ENCODE measurements at regions not wholly inside any gene's neighbourhood (a gene's known extent, or its start where the extent isn't known, plus 50 kb on each side); places are given as distances from the start of the nearest gene placed in this dataset.
A peak's percentile ranks its signal among the peaks of the same experiment; 100 is the strongest.
"Not testable (repeated sequence)": the region's sequence is repeated elsewhere in the genome, so short reads cannot be mapped to it uniquely, and the experiment has no call there.

- ATAC-seq; H3K4me3 Mint-ChIP-seq; H3K9me3 Mint-ChIP-seq (ENCODE audit: low read depth); DNase-seq; H3K27me3 Mint-ChIP-seq; H3K36me3 Mint-ChIP-seq; H3K27ac Mint-ChIP-seq; CTCF ChIA-PET; H3K4me1 Mint-ChIP-seq: not testable (repeated sequence)
Measured at GRCh38 chr4:131883181-131883580, 1265.9 kb upstream of the PCDH10 start.

- H3K27ac Mint-ChIP-seq; H3K9me3 Mint-ChIP-seq (ENCODE audit: low read depth); H3K36me3 Mint-ChIP-seq; H3K27me3 Mint-ChIP-seq; CTCF ChIA-PET; H3K4me1 Mint-ChIP-seq; H3K4me3 Mint-ChIP-seq; ATAC-seq; DNase-seq: not testable (repeated sequence)
Measured at GRCh38 chr4:131925662-131926061, 1223.4 kb upstream of the PCDH10 start.

DNA sequence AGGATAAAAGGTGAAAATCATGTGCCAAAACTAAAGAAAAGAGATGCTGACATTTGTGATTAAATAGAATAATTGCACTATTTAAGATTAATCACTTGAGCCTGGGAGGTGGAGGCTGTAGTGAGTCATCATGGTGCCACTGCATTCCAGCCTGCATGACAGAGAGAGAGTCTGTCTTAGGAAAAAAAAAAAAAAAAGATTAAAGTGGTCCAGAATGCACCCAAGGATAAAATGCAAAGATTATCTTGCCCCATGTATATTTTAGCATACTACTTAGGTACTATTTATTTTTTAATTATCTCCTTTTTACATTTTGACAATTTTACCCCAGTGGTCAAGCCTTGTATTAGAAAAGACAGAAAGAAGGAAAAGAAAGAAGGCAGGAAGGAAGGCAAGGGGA, 1181.4 kb upstream of the PCDH10 start:
- H3K9me3 Mint-ChIP-seq (ENCODE audit: low read depth); H3K4me3 Mint-ChIP-seq; H3K27ac Mint-ChIP-seq; H3K4me1 Mint-ChIP-seq; CTCF ChIA-PET; DNase-seq; ATAC-seq; H3K36me3 Mint-ChIP-seq; H3K27me3 Mint-ChIP-seq: not testable (repeated sequence)

- no peak for ATAC-seq
- H3K9me3 Mint-ChIP-seq (ENCODE audit: low read depth), result peaks cover 7% of the 10 kb centered on the region
- H3K27me3 Mint-ChIP-seq, result no peaks in the 10 kb centered on the region
- H3K27ac Mint-ChIP-seq, result no peak overlapping the region
- CTCF ChIA-PET, result no interaction called here
- no peaks in the 10 kb centered on the region for H3K4me1 Mint-ChIP-seq
- peak overlapping the region; percentile 61 for H3K4me3 Mint-ChIP-seq
- DNase-seq, result no peak
- peaks cover 3% of the 10 kb centered on the region for H3K36me3 Mint-ChIP-seq
Measured at GRCh38 chr4:131974730-131975129, 1174.4 kb upstream of the PCDH10 start.

GRCh38 chr4:131975276-131976132, 1173.6 kb upstream of the PCDH10 start:
- H3K9me3 Mint-ChIP-seq (ENCODE audit: low read depth); ATAC-seq; CTCF ChIA-PET; H3K27me3 Mint-ChIP-seq; H3K36me3 Mint-ChIP-seq; H3K27ac Mint-ChIP-seq; H3K4me1 Mint-ChIP-seq; DNase-seq: not testable (repeated sequence)
- peak overlapping the region; percentile 61 for H3K4me3 Mint-ChIP-seq

DNA sequence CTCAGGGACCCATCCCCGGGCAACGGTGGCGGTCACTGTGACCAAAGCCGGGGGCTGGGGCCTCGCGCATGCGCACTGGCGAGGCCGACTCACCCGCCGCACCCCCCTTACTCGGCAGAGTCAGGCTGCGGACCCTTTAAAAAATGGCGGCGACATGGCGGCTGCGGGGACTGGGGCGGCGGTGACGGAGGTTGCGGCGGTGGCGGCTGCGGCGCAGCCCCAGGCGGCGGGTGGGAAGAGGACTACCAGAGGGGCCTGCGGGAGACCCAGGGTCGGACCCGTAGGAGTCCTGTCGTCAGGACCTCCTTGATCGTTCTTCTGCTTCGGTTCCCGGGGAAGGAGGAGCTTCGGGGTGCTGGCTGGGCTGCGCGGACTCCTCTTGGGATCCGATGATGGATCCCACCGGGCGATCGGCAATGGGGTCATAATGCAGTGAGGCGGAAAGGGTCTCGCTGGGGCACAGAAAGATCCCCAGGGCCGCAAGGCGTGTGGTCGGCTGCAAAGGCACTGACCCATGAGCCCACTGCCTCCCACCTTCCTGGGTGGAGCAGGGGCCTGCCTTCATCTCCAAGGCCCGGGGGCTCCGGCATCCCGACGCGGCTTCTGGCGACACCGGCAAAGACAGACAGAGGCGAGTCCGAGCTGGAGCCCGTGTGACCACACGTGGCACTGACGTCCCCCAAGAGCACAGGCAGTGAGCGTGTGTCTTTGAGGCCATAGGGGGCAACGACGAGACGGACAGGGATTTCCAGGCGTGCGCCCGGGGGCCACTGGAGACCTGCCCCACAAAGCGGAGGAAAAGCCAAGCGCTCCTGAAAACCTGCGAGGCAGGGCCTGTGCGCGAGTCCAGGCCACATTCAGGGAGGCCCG, 1172.7 kb upstream of the PCDH10 start:
- H3K27me3 Mint-ChIP-seq; CTCF ChIA-PET; H3K27ac Mint-ChIP-seq; DNase-seq; ATAC-seq; H3K9me3 Mint-ChIP-seq (ENCODE audit: low read depth); H3K36me3 Mint-ChIP-seq; H3K4me1 Mint-ChIP-seq: not testable (repeated sequence)
- H3K4me3 Mint-ChIP-seq, result peak overlapping the region; percentile 61

DNA sequence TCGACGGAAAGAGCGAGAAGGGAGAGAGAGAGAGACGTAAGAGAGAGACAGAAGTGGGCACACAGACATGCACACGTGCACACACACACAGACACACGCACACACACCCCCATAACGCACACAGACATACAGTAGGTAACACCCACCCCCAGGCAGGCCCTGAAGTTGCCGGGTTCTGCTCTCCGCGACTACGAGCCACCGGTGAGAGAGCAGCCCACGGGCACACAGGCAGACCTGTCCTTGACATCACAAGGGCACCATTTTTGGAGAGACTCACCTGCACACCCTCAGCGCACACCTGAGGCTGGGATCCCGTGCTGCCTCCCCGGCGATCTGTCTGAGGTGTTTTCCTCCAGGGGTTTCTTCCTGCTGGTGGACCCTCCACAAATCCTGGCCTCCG, 1171.0 kb upstream of the PCDH10 start:
- Mint-ChIP-seq H3K27me3 (no peaks in the 10 kb centered on the region), H3K27ac (no peak overlapping the region), H3K4me3 (no peak overlapping the region), H3K36me3 (peaks cover 3% of the 10 kb centered on the region), H3K4me1 (no peaks in the 10 kb centered on the region), H3K9me3 (ENCODE audit: low read depth) (peaks cover 10% of the 10 kb centered on the region)
- no peak for ATAC-seq
- CTCF ChIA-PET, result no interaction called here
- DNase-seq, result no peak

GRCh38 chr4:131989576-131989975, 1159.5 kb upstream of the PCDH10 start:
- Mint-ChIP-seq H3K27me3 (no peaks in the 10 kb centered on the region), H3K4me3 (no peak overlapping the region), H3K9me3 (ENCODE audit: low read depth) (peaks cover 3% of the 10 kb centered on the region), H3K27ac (no peak overlapping the region), H3K36me3 (no peaks in the 10 kb centered on the region), H3K4me1 (no peaks in the 10 kb centered on the region)
- CTCF ChIA-PET, result no interaction called here
- DNase-seq (no peak), ATAC-seq (no peak)

- ATAC-seq (no peak), DNase-seq (no peak)
- CTCF ChIA-PET, result no interaction called here
- Mint-ChIP-seq H3K4me3 (no peak overlapping the region), H3K4me1 (no peaks in the 10 kb centered on the region), H3K27ac (no peak overlapping the region), H3K27me3 (no peaks in the 10 kb centered on the region), H3K36me3 (no peaks in the 10 kb centered on the region), H3K9me3 (ENCODE audit: low read depth) (peaks cover 8% of the 10 kb centered on the region)
Measured at GRCh38 chr4:132001542-132001941, 1147.6 kb upstream of the PCDH10 start.

- Mint-ChIP-seq H3K27ac (no peak overlapping the region), H3K4me3 (no peak overlapping the region), H3K27me3 (no peaks in the 10 kb centered on the region), H3K9me3 (ENCODE audit: low read depth) (peaks cover 8% of the 10 kb centered on the region), H3K36me3 (no peaks in the 10 kb centered on the region), H3K4me1 (no peaks in the 10 kb centered on the region)
- ATAC-seq, result no peak
- CTCF ChIA-PET, result no interaction called here
- no peak for DNase-seq
Measured at GRCh38 chr4:132003593-132003992, 1145.5 kb upstream of the PCDH10 start.

GRCh38 chr4:132015321-132015720, 1133.8 kb upstream of the PCDH10 start:
- H3K27me3 Mint-ChIP-seq, result no peaks in the 10 kb centered on the region
- no peak overlapping the region for H3K4me3 Mint-ChIP-seq
- no peaks in the 10 kb centered on the region for H3K4me1 Mint-ChIP-seq
- H3K9me3 Mint-ChIP-seq (ENCODE audit: low read depth), result peaks cover 6% of the 10 kb centered on the region
- DNase-seq, result no peak
- H3K27ac Mint-ChIP-seq, result no peak overlapping the region
- ATAC-seq, result no peak
- CTCF ChIA-PET, result no interaction called here
- no peaks in the 10 kb centered on the region for H3K36me3 Mint-ChIP-seq

DNA sequence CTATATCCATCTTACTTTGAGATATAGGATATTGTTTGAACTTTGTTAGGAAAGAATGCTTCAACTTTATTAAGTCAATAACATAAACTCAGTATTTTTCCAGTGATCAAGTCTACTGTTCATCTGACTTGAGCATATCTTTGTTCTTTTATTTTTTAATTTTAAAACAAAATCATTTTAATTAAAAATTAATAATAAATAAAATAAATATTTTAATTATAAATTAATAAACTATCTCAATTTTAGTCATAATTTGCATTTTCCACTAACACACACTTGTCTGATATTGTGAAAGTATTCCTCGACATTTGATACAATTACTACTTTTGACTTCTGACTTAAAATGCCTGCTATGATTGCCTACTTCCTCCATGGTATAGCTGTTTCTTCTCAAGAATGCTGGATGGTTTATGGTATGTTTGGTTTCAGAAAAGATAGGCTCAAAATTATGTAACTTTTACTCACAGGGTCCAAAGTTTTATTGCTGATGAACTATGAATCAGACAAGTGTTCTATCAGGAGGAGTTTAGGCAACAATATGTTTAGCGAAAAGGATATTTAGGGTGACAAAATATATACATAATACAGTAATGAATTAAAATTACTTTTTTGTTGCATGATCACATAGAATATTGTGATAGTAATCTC, 1132.3 kb upstream of the PCDH10 start:
- H3K4me3 Mint-ChIP-seq, result no peak overlapping the region
- no peak for DNase-seq
- CTCF ChIA-PET, result no interaction called here
- no peaks in the 10 kb centered on the region for H3K36me3 Mint-ChIP-seq
- peaks cover 2% of the 10 kb centered on the region for H3K9me3 Mint-ChIP-seq (ENCODE audit: low read depth)
- H3K4me1 Mint-ChIP-seq, result no peaks in the 10 kb centered on the region
- H3K27me3 Mint-ChIP-seq, result no peaks in the 10 kb centered on the region
- H3K27ac Mint-ChIP-seq, result no peak overlapping the region
- no peak for ATAC-seq

DNA sequence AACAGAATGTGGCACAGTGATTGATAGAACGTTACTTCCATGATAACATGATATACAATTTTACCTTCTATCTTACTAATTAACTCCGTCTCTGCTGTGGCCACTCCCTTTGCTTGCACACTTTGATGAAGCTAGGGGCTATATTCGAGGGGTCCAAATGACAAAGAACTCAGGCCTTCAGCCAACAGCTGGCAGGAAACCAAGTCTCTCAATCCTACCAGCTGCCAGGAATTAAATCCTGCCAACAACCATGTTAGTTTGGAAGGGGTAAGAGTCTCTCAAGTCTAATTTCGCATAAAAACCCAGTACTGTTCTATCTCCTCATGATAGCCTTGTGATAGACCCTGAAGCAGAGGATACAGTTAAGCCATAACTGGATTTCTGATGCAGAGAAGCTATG, 1122.9 kb upstream of the PCDH10 start:
- ATAC-seq, result no peak
- H3K9me3 Mint-ChIP-seq (ENCODE audit: low read depth), result peaks cover 2% of the 10 kb centered on the region
- no peaks in the 10 kb centered on the region for H3K4me1 Mint-ChIP-seq
- no peaks in the 10 kb centered on the region for H3K36me3 Mint-ChIP-seq
- no peaks in the 10 kb centered on the region for H3K27me3 Mint-ChIP-seq
- H3K4me3 Mint-ChIP-seq, result no peak overlapping the region
- H3K27ac Mint-ChIP-seq, result no peak overlapping the region
- DNase-seq, result no peak
- CTCF ChIA-PET, result no interaction called here

DNA sequence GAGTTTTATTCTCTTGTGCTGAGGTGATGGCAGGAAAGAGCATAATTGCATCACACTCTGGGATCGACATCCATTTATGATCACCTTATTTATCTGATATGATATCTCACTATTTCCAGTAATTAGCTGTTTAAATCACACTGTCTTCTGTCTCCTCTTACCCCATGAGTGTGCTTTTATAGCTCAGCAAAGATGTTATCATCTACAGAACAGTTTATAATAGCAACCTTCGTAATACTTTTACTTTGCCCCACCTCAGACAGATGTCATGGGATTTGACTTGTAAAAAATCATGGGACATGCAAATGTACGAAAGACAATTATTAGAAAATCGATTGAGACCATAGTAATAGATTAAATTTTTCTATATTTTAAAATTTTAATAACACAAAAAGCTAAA, 1122.3 kb upstream of the PCDH10 start:
- Mint-ChIP-seq H3K9me3 (ENCODE audit: low read depth) (peaks cover 2% of the 10 kb centered on the region), H3K27me3 (no peaks in the 10 kb centered on the region), H3K4me1 (no peaks in the 10 kb centered on the region), H3K36me3 (no peaks in the 10 kb centered on the region), H3K27ac (no peak overlapping the region), H3K4me3 (no peak overlapping the region)
- DNase-seq (no peak), ATAC-seq (no peak)
- CTCF ChIA-PET, result no interaction called here
